ENCODE measurements at regions not wholly inside any gene's neighbourhood (a gene's known extent, or its start where the extent isn't known, plus 50 kb on each side); places are given as distances from the start of the nearest gene placed in this dataset.
A peak's percentile ranks its signal among the peaks of the same experiment; 100 is the strongest.

GRCh38 chr15:53911431-53911830, 66.8 kb upstream of the UNC13C start:
- Histone ChIP-seq H3K4me2 (ENCODE audit: extremely low read depth, insufficient read depth, low read length) (no peak overlapping the region), H3K9me3 (ENCODE audit: control insufficient read depth, insufficient read depth, low read depth, low read length) (no peaks in the 10 kb centered on the region), H2AFZ (ENCODE audit: low read length) (no peak overlapping the region), H4K20me1 (ENCODE audit: control insufficient read depth, extremely low read depth, insufficient read depth, low read length) (no peaks in the 10 kb centered on the region), H3K79me2 (ENCODE audit: control insufficient read depth, insufficient read depth, low read length) (no peaks in the 10 kb centered on the region), H3K27ac (ENCODE audit: insufficient read depth, low read length) (no peak overlapping the region), H3K27me3 (ENCODE audit: control insufficient read depth, insufficient read depth, low read length) (no peaks in the 10 kb centered on the region), H3K36me3 (ENCODE audit: control insufficient read depth, insufficient read depth, low read length) (no peaks in the 10 kb centered on the region), H3K9ac (ENCODE audit: insufficient read depth, low read length) (no peak overlapping the region), H3K4me3 (replicated peaks in 1 of 4; ENCODE audit: control extremely low read depth in 1 of 4, insufficient read depth in 1 of 4, low read depth in 3 of 4, low read length in 4 of 4) (no peak overlapping the region), H3K4me1 (ENCODE audit: control insufficient read depth, extremely low read depth, insufficient read depth, low read length) (no peaks in the 10 kb centered on the region)
- no peak for DNase-seq (ENCODE audit: low read depth in 2 of 2)
- TF ChIP-seq EZH2 (IDR thresholded peaks at IDR 0.05; ENCODE audit: low read length, missing control alignments) (no peak), CTCF (conservative IDR thresholded peaks at IDR 0.05 in 1 of 2, IDR thresholded peaks at IDR 0.05 in 1 of 2; ENCODE audit: low read depth in 1 of 2, low read length in 2 of 2) (no peak)

- Histone ChIP-seq H3K36me3 (ENCODE audit: control insufficient read depth, insufficient read depth, low read length) (no peaks in the 10 kb centered on the region), H3K79me2 (ENCODE audit: control insufficient read depth, insufficient read depth, low read length) (no peaks in the 10 kb centered on the region), H3K27me3 (ENCODE audit: control insufficient read depth, insufficient read depth, low read length) (no peaks in the 10 kb centered on the region), H3K9ac (ENCODE audit: insufficient read depth, low read length) (no peak overlapping the region), H4K20me1 (ENCODE audit: control insufficient read depth, extremely low read depth, insufficient read depth, low read length) (no peaks in the 10 kb centered on the region), H3K9me3 (ENCODE audit: control insufficient read depth, insufficient read depth, low read depth, low read length) (no peaks in the 10 kb centered on the region), H2AFZ (ENCODE audit: low read length) (no peak overlapping the region), H3K4me2 (ENCODE audit: extremely low read depth, insufficient read depth, low read length) (no peak overlapping the region), H3K27ac (ENCODE audit: insufficient read depth, low read length) (no peak overlapping the region), H3K4me3 (replicated peaks in 1 of 4; ENCODE audit: control extremely low read depth in 1 of 4, insufficient read depth in 1 of 4, low read depth in 3 of 4, low read length in 4 of 4) (no peak overlapping the region), H3K4me1 (ENCODE audit: control insufficient read depth, extremely low read depth, insufficient read depth, low read length) (no peaks in the 10 kb centered on the region)
- no peak for TF ChIP-seq EZH2 (IDR thresholded peaks at IDR 0.05; ENCODE audit: low read length, missing control alignments)
- TF ChIP-seq CTCF (conservative IDR thresholded peaks at IDR 0.05 in 1 of 2, IDR thresholded peaks at IDR 0.05 in 1 of 2; ENCODE audit: low read depth in 1 of 2, low read length in 2 of 2), result no peak
- DNase-seq (ENCODE audit: low read depth in 2 of 2), result no peak
Measured at GRCh38 chr15:53910852-53911251, 67.4 kb upstream of the UNC13C start.

GRCh38 chr15:53910236-53910849, 67.9 kb upstream of the UNC13C start:
- no peak overlapping the region for H3K4me2 ChIP-seq (ENCODE audit: extremely low read depth, insufficient read depth, low read length)
- no peaks in the 10 kb centered on the region for H3K27me3 ChIP-seq (ENCODE audit: control insufficient read depth, insufficient read depth, low read length)
- TF ChIP-seq CTCF (conservative IDR thresholded peaks at IDR 0.05 in 1 of 2, IDR thresholded peaks at IDR 0.05 in 1 of 2; ENCODE audit: low read depth in 1 of 2, low read length in 2 of 2) (no peak), EZH2 (IDR thresholded peaks at IDR 0.05; ENCODE audit: low read length, missing control alignments) (no peak)
- H4K20me1 ChIP-seq (ENCODE audit: control insufficient read depth, extremely low read depth, insufficient read depth, low read length), result no peaks in the 10 kb centered on the region
- H3K79me2 ChIP-seq (ENCODE audit: control insufficient read depth, insufficient read depth, low read length), result no peaks in the 10 kb centered on the region
- no peak overlapping the region for H3K9ac ChIP-seq (ENCODE audit: insufficient read depth, low read length)
- H3K27ac ChIP-seq (ENCODE audit: insufficient read depth, low read length), result no peak overlapping the region
- no peaks in the 10 kb centered on the region for H3K36me3 ChIP-seq (ENCODE audit: control insufficient read depth, insufficient read depth, low read length)
- no peak overlapping the region for H3K4me3 ChIP-seq (replicated peaks in 1 of 4; ENCODE audit: control extremely low read depth in 1 of 4, insufficient read depth in 1 of 4, low read depth in 3 of 4, low read length in 4 of 4)
- DNase-seq (ENCODE audit: low read depth in 2 of 2), result peak in 1 of 2 donors; percentile 4
- no peak overlapping the region for H2AFZ ChIP-seq (ENCODE audit: low read length)
- H3K4me1 ChIP-seq (ENCODE audit: control insufficient read depth, extremely low read depth, insufficient read depth, low read length), result no peaks in the 10 kb centered on the region
- no peaks in the 10 kb centered on the region for H3K9me3 ChIP-seq (ENCODE audit: control insufficient read depth, insufficient read depth, low read depth, low read length)

All from fibroblast of lung (primary cell).